Astrocyte (in vitro differentiated cells and primary cell): ENCODE measurements at regions not wholly inside any gene's neighbourhood (a gene's known extent, or its start where the extent isn't known, plus 50 kb on each side); places are given as distances from the start of the nearest gene placed in this dataset.

Experiments
- DNase-seq: peaks from one replicate; pipeline ENCODE4 v3.0.0-alpha.2; 2010; ENCODE audit warnings: low read depth
- FAIRE-seq: peaks from 2 replicates; lab custom pipeline; 2011; peaks lifted over from hg19 to GRCh38; lab: Jason Lieb, UNC
- H2AFZ ChIP-seq: 2 replicates; pipeline ENCODE4 v1.6.0; 2012; ENCODE audit warnings: low read depth, low read length, inconsistent platforms
- H3K27ac ChIP-seq: 2 replicates; pipeline ENCODE4 v1.5.1; 2011; ENCODE audit warnings: low read depth, low read length, inconsistent platforms
- H3K27me3 ChIP-seq: 2 replicates; pipeline ENCODE4 v1.6.0; 2011; ENCODE audit warnings: low read length, inconsistent platforms; ENCODE audit not compliant: insufficient read depth
- H3K36me3 ChIP-seq: 2 replicates; pipeline ENCODE4 v1.5.1; 2011; ENCODE audit warnings: low read length, inconsistent platforms; ENCODE audit not compliant: insufficient read depth
- H3K4me1 ChIP-seq: 2 replicates; pipeline ENCODE4 v1.5.1; 2011; ENCODE audit warnings: low read length, inconsistent platforms; ENCODE audit not compliant: insufficient read depth
- H3K4me2 ChIP-seq: 2 replicates; pipeline ENCODE4 v1.6.0; 2012; ENCODE audit warnings: low read length, inconsistent platforms
- H3K4me3 ChIP-seq: 2 replicates; pipeline ENCODE4 v1.5.1; 2011; ENCODE audit warnings: low read depth, mild to moderate bottlenecking, low read length, inconsistent platforms; ENCODE audit not compliant: insufficient read depth
- H3K79me2 ChIP-seq: 2 replicates; pipeline ENCODE4 v1.6.0; 2012; ENCODE audit warnings: mild to moderate bottlenecking, low read length, inconsistent platforms; ENCODE audit not compliant: insufficient read depth
- H3K9ac ChIP-seq: 2 replicates; pipeline ENCODE4 v1.6.0; 2012; ENCODE audit warnings: mild to moderate bottlenecking, low read length, inconsistent platforms
- H3K9me3 ChIP-seq: 2 replicates; pipeline ENCODE4 v1.5.1; 2012; ENCODE audit warnings: low read depth, mild to moderate bottlenecking, low read length, inconsistent platforms; ENCODE audit not compliant: insufficient read depth
- H4K20me1 ChIP-seq: 2 replicates; pipeline ENCODE4 v1.6.0; 2012; ENCODE audit warnings: low read length, inconsistent platforms; ENCODE audit not compliant: insufficient read depth
- H3K27ac Mint-ChIP-seq: one replicate; pipeline ENCODE4 v1.8.0; 2021; ENCODE audit warnings: mild to moderate bottlenecking, mixed read lengths; ENCODE audit not compliant: unreplicated experiment
- H3K27me3 Mint-ChIP-seq: one replicate; pipeline ENCODE4 v1.8.0; 2021; ENCODE audit warnings: low read depth, mixed read lengths; ENCODE audit not compliant: unreplicated experiment
- H3K36me3 Mint-ChIP-seq: one replicate; pipeline ENCODE4 v1.8.0; 2021; ENCODE audit warnings: low read depth, mixed read lengths; ENCODE audit not compliant: unreplicated experiment
- H3K4me1 Mint-ChIP-seq: one replicate; pipeline ENCODE4 v1.8.0; 2021; ENCODE audit warnings: low read depth, mixed read lengths; ENCODE audit not compliant: unreplicated experiment
- H3K4me3 Mint-ChIP-seq: one replicate; pipeline ENCODE4 v1.8.0; 2021; ENCODE audit warnings: mild to moderate bottlenecking, moderate library complexity, mixed read lengths; ENCODE audit not compliant: unreplicated experiment
- H3K9me3 Mint-ChIP-seq: one replicate; pipeline ENCODE4 v1.8.0; 2021; ENCODE audit warnings: mild to moderate bottlenecking, mixed read lengths; ENCODE audit not compliant: unreplicated experiment
- EZH2 ChIP-seq: IDR thresholded peaks from 2 replicates; pipeline ENCODE4 v1.6.1; 2012; ENCODE audit warnings: mild to moderate bottlenecking, low read length, inconsistent platforms; ENCODE audit not compliant: insufficient read depth
- TF ChIP-seq, protein P1 (sequence below): IDR thresholded peaks from 2 replicates; pipeline ENCODE4 v1.5.1; 2011; ENCODE audit warnings: low read depth, mild to moderate bottlenecking, inconsistent platforms, low read length, moderate library complexity; ENCODE audit not compliant: insufficient read depth

DNA sequence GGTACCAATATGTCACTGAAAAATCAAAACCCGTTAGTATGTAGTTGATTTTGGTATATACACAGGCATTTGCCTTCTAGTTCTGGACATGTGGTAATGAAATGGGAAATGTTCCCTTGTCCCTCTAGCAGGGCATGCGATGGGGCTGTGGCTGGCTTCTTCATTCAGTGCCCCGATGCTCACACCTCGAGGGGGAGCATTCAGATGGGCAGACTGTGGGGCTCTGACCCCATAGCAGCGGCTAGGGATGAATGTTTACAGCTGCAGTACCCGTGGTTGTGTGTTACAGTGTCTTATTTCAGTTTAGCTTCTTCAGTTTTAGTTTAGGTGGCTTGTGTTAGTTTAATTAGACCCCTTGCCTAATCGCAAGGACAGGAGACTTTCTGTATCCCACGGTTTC is 1741.0 kb upstream of the PCDH10 start:
- DNase-seq (no peak), FAIRE-seq (no peak)
- no peaks in the 10 kb centered on the region for H3K36me3 Mint-ChIP-seq
- H3K27ac Mint-ChIP-seq: no peak overlapping the region
- no peaks in the 10 kb centered on the region for H3K27me3 ChIP-seq
- H3K9ac ChIP-seq: no peak overlapping the region
- H3K4me2 ChIP-seq: no peak overlapping the region
- peaks cover 5% of the 10 kb centered on the region for H3K9me3 Mint-ChIP-seq
- no peak overlapping the region for H3K4me3 Mint-ChIP-seq
- no peak overlapping the region for H2AFZ ChIP-seq
- H4K20me1 ChIP-seq: no peaks in the 10 kb centered on the region
- no peak overlapping the region for H3K27ac ChIP-seq
- H3K4me3 ChIP-seq: no peak overlapping the region
- TF ChIP-seq, protein P1, sequence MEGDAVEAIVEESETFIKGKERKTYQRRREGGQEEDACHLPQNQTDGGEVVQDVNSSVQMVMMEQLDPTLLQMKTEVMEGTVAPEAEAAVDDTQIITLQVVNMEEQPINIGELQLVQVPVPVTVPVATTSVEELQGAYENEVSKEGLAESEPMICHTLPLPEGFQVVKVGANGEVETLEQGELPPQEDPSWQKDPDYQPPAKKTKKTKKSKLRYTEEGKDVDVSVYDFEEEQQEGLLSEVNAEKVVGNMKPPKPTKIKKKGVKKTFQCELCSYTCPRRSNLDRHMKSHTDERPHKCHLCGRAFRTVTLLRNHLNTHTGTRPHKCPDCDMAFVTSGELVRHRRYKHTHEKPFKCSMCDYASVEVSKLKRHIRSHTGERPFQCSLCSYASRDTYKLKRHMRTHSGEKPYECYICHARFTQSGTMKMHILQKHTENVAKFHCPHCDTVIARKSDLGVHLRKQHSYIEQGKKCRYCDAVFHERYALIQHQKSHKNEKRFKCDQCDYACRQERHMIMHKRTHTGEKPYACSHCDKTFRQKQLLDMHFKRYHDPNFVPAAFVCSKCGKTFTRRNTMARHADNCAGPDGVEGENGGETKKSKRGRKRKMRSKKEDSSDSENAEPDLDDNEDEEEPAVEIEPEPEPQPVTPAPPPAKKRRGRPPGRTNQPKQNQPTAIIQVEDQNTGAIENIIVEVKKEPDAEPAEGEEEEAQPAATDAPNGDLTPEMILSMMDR: no peak
- H3K9me3 ChIP-seq: no peaks in the 10 kb centered on the region
- no peaks in the 10 kb centered on the region for H3K4me1 Mint-ChIP-seq
- no peaks in the 10 kb centered on the region for H3K36me3 ChIP-seq
- no peaks in the 10 kb centered on the region for H3K27me3 Mint-ChIP-seq
- no peaks in the 10 kb centered on the region for H3K4me1 ChIP-seq
- no peaks in the 10 kb centered on the region for H3K79me2 ChIP-seq

DNA sequence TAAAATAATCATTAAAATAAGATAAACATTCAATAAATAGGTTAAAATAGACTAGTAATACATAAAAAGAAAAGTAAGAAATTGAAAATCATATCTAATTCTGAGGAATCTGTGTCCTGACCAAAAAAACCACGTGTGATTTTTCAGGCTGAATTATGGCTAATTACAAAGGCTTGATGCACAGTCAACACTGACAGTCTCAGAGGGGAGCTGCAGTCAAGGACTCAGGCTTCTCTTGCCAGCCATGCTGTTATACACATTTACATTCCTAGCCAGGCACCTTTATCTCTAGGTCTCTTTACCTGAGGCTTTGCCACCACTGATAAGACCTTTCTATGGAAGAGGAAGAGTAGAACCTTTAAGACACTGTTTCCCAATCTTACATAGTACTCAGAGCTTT is 1737.7 kb upstream of the PCDH10 start:
- Histone ChIP-seq H3K9me3 (no peaks in the 10 kb centered on the region), H3K79me2 (no peaks in the 10 kb centered on the region), H2AFZ (no peak overlapping the region), H3K36me3 (no peaks in the 10 kb centered on the region), H3K9ac (no peak overlapping the region), H4K20me1 (no peaks in the 10 kb centered on the region), H3K4me3 (no peak overlapping the region), H3K27me3 (no peaks in the 10 kb centered on the region), H3K4me2 (no peak overlapping the region), H3K4me1 (no peaks in the 10 kb centered on the region), H3K27ac (no peak overlapping the region)
- FAIRE-seq (no peak), DNase-seq (no peak)
- Mint-ChIP-seq H3K27me3 (no peaks in the 10 kb centered on the region), H3K4me1 (no peaks in the 10 kb centered on the region), H3K36me3 (no peaks in the 10 kb centered on the region), H3K27ac (no peak overlapping the region), H3K9me3 (peaks cover 8% of the 10 kb centered on the region), H3K4me3 (no peak overlapping the region)
- TF ChIP-seq, protein P1: no peak
- no peak for TF ChIP-seq EZH2

DNA sequence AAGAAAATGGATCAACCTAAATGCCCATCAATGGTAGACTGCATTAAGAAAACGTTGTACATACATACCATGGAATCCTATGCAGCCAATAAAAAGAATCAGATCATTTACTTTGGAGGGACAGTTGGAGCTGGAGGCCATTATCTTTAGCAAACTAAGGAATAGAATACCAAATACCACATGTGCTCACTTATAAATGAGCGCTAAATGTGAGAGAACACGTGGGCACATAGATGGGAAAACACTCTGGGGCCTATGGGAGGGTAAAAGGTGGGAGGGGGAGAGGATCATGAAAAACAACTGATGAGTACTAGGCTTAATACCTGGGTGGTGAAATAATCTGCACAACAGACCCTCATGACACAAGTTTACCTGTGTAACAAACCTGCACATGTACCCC is 1729.9 kb upstream of the PCDH10 start:
- no peak for DNase-seq
- Histone ChIP-seq H3K36me3 (no peaks in the 10 kb centered on the region), H3K27ac (no peak overlapping the region), H2AFZ (no peak overlapping the region), H3K4me2 (no peak overlapping the region), H4K20me1 (no peaks in the 10 kb centered on the region), H3K4me3 (no peak overlapping the region), H3K4me1 (no peaks in the 10 kb centered on the region), H3K9ac (no peak overlapping the region), H3K27me3 (no peaks in the 10 kb centered on the region), H3K79me2 (no peaks in the 10 kb centered on the region), H3K9me3 (no peaks in the 10 kb centered on the region)
- TF ChIP-seq EZH2: no peak
- TF ChIP-seq, protein P1: no peak
- FAIRE-seq: no peak
- Mint-ChIP-seq H3K27ac (no peak overlapping the region), H3K9me3 (peaks cover 16% of the 10 kb centered on the region), H3K27me3 (no peaks in the 10 kb centered on the region), H3K36me3 (no peaks in the 10 kb centered on the region), H3K4me3 (no peak overlapping the region), H3K4me1 (no peaks in the 10 kb centered on the region)
